GM18909 (cell line): ENCODE measurements at regions not wholly inside any gene's neighbourhood (a gene's known extent, or its start where the extent isn't known, plus 50 kb on each side); places are given as distances from the start of the nearest gene placed in this dataset.
A peak's percentile ranks its signal among the peaks of the same experiment; 100 is the strongest.
"Not testable (repeated sequence)": the region's sequence is repeated elsewhere in the genome, so short reads cannot be mapped to it uniquely, and the experiment has no call there.

Experiments used
- ATAC-seq: cut with Tn5 transposase; IDR thresholded peaks from one replicate; pipeline ENCODE4 v1.9.1; 2021; ENCODE audit warnings: mild to moderate bottlenecking; ENCODE audit not compliant: unreplicated experiment, poor library complexity

GRCh38 chr20:11502061-11502460 is 415.6 kb upstream of the BTBD3 start:
- ATAC-seq, result no peak

GRCh38 chr20:11502671-11503070 is 415.0 kb upstream of the BTBD3 start:
- no peak for ATAC-seq

GRCh38 chr20:11509776-11510175 is 407.9 kb upstream of the BTBD3 start:
- no peak for ATAC-seq

- peak; percentile 47 for ATAC-seq
Measured at GRCh38 chr20:11511821-11512220, 405.9 kb upstream of the BTBD3 start.

- not testable (repeated sequence) for ATAC-seq
Measured at GRCh38 chr20:11513241-11513745, 404.4 kb upstream of the BTBD3 start.

DNA sequence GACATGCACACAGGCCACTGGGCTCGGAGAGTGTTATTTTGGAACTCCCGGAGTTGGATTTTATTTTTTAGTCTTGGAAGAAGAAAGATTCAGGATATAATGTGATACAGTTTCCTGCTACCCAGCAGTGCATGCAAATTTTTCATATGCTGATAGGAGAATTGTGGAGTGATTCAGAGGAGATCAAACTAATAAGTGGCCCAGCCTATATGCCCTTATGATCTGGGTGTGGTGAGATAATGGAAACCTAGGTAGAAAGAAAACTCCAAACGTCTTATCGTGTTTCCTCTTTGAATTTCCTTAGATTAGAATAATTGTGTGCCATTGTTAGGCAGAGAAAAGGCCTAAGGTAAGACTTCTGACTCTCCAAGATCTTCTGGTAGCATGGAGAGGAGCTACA is 401.2 kb upstream of the BTBD3 start:
- no peak for ATAC-seq

GRCh38 chr20:11520596-11520995 is 397.1 kb upstream of the BTBD3 start:
- ATAC-seq, result no peak

DNA sequence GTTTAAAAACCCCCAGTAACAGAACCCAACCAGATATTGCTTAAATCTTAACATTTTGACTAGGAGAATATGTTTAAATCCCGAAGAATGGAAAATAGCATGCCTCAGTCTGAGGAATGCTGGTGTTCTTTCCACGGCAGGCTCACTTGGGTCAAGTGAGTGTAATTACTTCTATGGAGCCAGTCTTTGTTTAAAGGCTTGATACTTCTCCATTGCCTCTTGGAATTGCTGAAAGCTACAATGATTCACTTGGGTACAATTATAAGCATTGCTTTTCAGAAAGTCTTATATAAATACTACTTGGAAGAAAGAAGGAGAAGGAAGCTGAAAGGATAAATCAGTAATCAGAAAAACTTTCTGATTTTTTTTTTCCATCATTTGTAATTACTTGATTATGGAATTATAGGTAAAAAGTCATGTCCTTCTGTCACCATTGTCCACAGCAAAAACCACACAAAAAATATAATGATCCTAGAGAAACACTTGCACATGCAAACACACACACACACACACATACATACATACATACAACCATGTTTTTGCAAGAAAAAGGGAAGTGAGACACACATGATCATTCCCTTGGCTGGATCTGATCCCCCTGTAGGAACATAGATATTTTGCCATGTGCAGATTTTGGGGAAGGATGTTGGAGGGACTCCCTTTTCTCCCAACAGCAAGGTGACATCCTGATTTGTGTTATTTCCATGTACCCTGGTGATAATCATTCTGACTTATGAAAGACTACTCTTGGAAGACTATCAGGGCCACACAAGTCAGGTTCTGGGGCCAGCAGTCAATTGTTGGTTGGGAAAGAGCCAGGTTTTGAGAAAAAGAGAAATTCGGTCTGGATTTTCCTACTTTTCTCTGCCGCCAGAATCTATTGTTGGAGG is 396.0 kb upstream of the BTBD3 start:
- no peak for ATAC-seq

GRCh38 chr20:11522366-11522741 is 395.3 kb upstream of the BTBD3 start:
- ATAC-seq, result no peak

DNA sequence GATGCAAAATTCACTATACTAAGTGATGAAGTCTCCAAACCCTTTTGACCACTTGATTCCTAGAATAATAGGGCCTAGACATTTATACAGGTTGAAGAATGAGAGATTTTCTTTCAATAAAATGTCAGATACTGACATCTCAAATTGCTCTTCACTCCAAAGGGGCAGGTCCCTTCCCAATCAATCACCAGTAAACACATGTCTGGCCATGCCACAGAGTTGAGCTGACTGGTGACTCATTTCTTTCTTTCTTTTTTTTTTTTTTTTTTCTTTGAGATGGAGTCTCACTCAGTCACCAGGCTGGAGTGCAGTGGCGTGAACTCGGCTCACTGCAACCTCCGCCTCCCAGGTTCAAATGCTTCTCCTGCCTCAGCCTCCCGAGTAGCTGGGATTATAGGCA is 388.6 kb upstream of the BTBD3 start:
- no peak for ATAC-seq

GRCh38 chr20:11537032-11537431 is 380.7 kb upstream of the BTBD3 start:
- ATAC-seq, result no peak

DNA sequence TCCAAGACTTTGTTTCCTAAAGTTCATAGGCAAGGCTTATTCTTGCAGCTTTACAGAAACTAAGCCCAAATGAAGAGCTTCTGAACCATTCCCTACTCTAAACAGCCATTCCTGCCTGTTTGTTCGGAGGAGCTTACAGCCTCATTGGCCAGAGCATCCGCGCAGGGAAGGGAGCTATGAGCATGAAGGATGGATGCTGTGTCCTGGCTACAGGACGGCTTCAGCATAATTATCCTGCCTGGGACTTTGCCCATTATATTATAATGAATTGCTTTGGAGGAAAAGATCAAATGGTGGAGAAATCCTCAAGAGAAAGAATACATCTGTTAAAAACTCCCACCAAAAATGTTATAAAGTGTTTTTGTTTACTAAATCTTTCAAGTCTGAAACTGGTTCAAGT is 378.2 kb upstream of the BTBD3 start:
- ATAC-seq, result no peak

DNA sequence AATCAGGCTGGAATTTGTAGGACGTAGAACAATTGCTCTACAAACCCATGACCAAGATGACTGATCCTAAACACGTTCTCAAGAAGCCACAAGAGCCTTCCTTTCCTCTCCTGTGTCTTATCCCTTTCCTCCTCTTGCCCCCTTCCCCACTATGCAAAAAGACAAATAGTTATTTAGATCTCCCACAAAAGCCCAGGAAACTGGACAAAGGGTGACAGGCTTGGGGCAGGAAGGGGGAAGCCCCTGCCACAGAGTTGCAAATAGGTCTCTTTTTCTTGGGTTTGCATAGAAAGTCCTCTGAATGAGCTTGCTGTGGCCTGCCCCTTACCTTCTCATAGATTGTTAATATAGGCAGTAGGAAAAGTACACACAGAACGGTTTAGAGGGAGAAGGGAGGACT is 377.1 kb upstream of the BTBD3 start:
- ATAC-seq, result no peak

DNA sequence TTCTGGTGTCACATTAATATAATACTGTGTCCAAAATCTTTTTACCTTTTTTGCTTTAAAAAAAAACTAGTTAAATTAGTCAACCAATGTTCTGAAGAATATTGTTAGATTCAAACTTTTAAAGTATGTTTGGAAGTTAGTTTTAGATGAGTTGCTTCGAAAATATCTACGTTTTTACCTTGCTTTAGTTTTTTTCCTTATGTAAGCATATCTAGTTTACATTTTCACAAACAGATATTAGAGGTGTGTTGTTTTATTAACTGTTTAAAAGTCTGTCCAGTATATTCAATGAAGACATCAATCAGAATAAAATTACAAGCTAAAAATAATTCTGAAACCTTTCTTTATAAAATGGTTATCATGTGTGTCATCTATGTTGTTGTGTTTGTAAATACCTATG is 375.0 kb upstream of the BTBD3 start:
- no peak for ATAC-seq

DNA sequence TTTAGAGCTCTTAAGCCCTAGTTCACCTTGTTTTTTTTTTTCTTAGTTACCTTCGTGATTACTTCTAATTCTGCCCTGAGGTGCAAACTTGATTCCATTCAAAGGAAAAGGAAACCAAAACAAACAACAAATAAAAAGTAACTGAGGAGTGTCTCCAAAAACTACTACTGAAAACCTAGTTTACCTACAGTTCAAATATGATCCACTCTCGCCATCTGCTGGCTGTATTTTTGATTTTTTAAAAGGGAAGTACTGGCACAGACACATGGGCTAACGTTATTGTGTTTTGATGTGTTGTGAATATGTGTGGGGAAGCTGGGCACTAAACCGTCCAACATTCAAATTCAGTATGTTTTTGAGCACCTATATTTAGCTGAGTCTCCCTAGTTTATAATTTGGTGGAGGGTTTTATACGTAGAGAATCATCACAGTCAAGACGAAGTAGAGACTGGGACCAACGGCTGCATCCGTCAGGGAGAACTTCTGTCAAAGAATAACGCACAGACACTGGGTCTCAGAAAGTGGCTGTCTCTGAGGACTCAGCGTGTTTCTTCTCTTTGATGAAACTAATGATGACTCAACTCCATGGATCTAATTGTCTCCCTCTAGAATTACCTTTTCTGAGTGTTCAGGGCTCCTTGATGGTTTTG is 373.5 kb upstream of the BTBD3 start:
- peak; percentile 83 for ATAC-seq

GRCh38 chr20:11546939-11547338 is 370.8 kb upstream of the BTBD3 start:
- ATAC-seq, result no peak

DNA sequence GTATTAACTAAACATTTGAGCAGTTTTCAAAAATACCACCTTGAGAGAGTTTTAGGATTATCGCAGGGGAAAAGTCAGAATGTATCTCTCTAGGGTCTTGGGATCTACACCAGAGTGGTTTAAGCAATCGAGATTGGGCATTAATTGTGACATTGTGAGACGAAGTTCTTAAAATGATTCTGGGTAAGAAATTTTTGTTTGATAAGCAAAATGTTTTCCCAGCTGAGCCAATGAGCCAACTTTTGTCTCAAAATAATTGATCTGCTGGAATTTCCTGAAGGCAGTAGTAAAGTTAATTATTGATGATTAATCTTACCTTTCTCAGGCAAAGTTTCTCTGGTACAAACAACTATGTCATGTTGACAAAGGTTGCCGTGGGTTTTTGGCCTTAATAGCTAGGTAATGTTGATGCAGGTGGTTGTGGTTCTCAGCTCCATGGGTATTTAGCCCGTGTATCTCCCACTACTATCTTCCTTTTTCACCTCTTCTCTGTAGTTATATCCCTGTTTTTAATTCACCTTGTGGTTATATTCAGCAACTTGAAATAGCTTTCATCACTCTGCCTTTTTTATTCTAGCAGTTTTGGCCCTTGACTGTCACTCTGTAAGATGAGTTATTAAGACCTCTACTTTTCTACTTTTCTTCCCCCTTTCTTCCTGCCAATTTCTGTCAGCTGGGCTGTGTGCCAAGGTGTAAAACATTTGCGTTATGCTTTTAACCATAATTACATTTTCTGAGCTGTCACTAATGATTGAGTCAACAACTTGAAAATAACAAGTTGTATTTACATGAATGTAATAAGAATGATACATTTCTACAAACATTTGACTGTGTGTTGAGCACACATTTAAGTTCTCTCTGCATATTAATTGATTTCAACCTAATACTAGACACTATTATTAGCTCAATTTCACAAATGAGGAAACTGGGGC is 368.3 kb upstream of the BTBD3 start:
- ATAC-seq, result no peak

DNA sequence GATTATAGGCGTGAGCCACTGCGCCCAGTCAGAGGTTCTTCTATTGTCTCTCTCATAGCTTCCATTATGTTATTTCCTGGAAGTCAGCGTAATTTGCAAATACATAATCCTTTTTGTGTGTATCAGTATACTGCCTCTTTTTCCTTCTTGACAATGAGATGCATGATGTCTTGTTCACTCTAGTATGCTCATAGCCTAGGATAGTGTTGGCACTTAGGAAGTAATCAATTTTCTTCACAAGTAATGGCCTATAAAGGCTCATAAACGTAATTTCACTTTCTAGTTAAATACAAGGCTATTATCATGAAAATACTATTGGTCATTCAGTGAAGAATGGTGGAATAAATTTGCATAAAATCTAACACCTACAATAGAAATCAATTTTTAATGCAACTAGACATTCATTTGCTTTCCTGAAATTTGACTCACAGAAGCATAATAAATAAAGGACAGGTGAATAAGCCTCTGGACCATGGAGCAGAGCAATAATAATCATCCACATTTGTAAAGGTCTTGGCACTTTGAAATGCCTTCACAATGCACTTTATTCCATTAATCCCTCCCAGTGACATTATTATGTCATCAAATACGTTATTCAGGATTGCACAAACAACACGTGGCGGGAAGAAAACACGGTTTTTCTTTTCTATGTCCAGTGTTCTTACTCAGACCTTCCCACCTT is 366.9 kb upstream of the BTBD3 start:
- ATAC-seq, result no peak

- no peak for ATAC-seq
Measured at GRCh38 chr20:11551479-11551878, 366.2 kb upstream of the BTBD3 start.

DNA sequence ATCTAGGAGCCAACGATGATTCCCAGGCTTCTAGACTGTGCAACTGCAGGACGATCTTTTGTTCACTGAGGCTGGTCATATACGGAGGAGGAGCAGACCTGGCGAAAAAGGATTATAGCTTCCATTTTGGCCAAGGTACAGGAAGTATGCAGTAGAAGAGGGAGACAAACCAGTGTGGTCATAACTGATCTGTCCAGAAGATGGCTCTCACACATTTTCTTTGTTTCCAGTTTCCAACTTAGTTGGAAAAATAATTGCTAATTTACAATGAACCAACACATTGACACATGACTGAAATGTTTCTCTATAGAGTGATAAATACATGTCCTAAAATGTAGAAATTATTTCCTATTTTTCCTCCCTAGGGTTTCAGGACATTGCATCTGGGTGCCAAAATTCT is 364.1 kb upstream of the BTBD3 start:
- no peak for ATAC-seq
